ENCODE measurements at regions not wholly inside any gene's neighbourhood (a gene's known extent, or its start where the extent isn't known, plus 50 kb on each side); places are given as distances from the start of the nearest gene placed in this dataset.
A peak's percentile ranks its signal among the peaks of the same experiment; 100 is the strongest.

- Histone ChIP-seq H3K27ac (no peak overlapping the region), H3K9me3 (peaks cover 0 to 4% (median 1%) of the 10 kb centered on the region in 4 donors), H3K36me3 (no peaks in the 10 kb centered on the region), H3K4me3 (no peak overlapping the region), H3K27me3 (peaks cover 0 to 10% (median 0%) of the 10 kb centered on the region in 3 donors), H3K4me1 (peaks cover 0 to 12% (median 6%) of the 10 kb centered on the region in 4 donors)
- DNase-seq, result no peak
- WGBS, 2 donors, result 75 to 83% methylated on average over 4 of the region's 4 CpGs
- intact Hi-C loops (cut with DNase I), result loop anchor here (2.0 kb wide), 1 partner anchor 105 kb away; no protein-coding TSS in a partner anchor
- TF ChIP-seq, protein P1, sequence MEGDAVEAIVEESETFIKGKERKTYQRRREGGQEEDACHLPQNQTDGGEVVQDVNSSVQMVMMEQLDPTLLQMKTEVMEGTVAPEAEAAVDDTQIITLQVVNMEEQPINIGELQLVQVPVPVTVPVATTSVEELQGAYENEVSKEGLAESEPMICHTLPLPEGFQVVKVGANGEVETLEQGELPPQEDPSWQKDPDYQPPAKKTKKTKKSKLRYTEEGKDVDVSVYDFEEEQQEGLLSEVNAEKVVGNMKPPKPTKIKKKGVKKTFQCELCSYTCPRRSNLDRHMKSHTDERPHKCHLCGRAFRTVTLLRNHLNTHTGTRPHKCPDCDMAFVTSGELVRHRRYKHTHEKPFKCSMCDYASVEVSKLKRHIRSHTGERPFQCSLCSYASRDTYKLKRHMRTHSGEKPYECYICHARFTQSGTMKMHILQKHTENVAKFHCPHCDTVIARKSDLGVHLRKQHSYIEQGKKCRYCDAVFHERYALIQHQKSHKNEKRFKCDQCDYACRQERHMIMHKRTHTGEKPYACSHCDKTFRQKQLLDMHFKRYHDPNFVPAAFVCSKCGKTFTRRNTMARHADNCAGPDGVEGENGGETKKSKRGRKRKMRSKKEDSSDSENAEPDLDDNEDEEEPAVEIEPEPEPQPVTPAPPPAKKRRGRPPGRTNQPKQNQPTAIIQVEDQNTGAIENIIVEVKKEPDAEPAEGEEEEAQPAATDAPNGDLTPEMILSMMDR (IDR thresholded peaks at IDR 0.05), result no peak
- no peak for TF ChIP-seq EP300 (IDR thresholded peaks at IDR 0.05)
- TF ChIP-seq POLR2AphosphoS5 (IDR thresholded peaks at IDR 0.05), result no peak
Observed at GRCh38 chr17:34201767-34202166, 53.3 kb upstream of the CCL2 start.

DNA sequence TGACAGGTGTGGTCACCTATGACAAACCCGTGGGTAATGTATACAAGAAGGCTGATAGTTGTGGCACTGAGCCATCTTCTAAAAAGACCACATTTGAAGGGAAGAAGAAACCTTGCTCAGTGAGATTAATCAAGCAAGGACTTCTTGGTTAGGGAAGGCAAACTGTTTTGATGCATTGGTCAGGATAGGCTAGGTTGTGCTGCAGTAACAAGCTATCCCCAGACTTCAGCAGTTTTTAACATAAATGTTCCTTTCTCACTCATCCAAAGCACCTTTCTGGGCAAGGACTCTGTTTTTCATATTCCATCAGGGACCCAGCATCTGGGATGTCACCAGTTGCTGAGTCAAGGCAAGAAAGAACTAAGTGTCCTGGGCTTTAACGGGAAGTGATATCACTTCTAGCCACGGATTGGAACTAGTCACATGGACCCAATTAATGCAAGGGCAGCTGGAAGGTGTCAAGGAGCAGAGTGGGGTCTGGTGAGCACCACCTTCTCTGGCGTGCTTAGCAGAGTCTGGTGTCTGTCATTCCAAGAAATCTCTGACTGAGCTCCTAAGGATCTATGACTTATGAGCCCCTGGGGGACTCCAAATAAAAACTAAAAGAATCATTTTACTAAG, 52.0 kb upstream of the CCL2 start:
- Histone ChIP-seq H3K4me3 (no peak overlapping the region), H3K27me3 (no peaks in the 10 kb centered on the region), H3K27ac (no peak overlapping the region), H3K4me1 (peaks cover 0 to 14% (median 6%) of the 10 kb centered on the region in 4 donors), H3K9me3 (peaks cover 0 to 2% (median 0%) of the 10 kb centered on the region in 4 donors), H3K36me3 (no peaks in the 10 kb centered on the region)
- no peak for DNase-seq
- TF ChIP-seq POLR2AphosphoS5 (IDR thresholded peaks at IDR 0.05), result peak in 3 of 4 donors; percentile 44 to 66 (median 47)
- TF ChIP-seq, protein P1 (IDR thresholded peaks at IDR 0.05), result no peak
- TF ChIP-seq POLR2A (IDR thresholded peaks at IDR 0.05), result no peak
- TF ChIP-seq EP300 (IDR thresholded peaks at IDR 0.05), result peak in 2 of 4 donors; percentile 40 to 62
- intact Hi-C loops (cut with DNase I), result no loop called here
- 51 to 73% methylated on average over 4 of the region's 4 CpGs for WGBS, 2 donors

DNA sequence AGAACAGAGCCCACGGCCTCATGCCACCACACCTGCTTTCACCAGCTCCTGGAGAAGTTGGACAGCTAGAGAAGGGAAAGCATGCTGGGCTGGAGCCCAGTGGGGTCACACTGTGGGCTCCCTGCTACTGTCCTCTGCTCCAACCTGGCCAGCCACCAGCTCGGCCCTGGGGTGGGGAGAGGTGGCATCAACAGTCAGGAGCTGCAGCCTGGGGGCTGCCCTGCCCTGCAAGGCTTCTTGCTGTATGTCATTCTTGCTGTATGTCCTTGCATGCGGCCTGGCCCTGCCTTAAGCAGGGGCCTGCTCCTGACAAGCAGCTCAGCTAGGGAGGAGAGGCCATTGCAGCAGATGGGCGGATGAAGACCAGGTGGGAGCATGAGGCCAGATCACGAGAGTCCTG, 50.7 kb upstream of the CCL2 start:
- TF ChIP-seq POLR2AphosphoS5 (IDR thresholded peaks at IDR 0.05) (no peak), POLR2A (IDR thresholded peaks at IDR 0.05) (no peak), EP300 (IDR thresholded peaks at IDR 0.05) (no peak)
- TF ChIP-seq, protein P1 (IDR thresholded peaks at IDR 0.05), result no peak
- 73 to 86% methylated on average over 5 of the region's 5 CpGs for WGBS, 2 donors
- Histone ChIP-seq H3K36me3 (no peaks in the 10 kb centered on the region), H3K27me3 (no peaks in the 10 kb centered on the region), H3K4me3 (no peak overlapping the region), H3K27ac (no peak overlapping the region), H3K4me1 (peaks cover 0 to 14% (median 6%) of the 10 kb centered on the region in 4 donors), H3K9me3 (peaks cover 0 to 2% (median 0%) of the 10 kb centered on the region in 4 donors)
- intact Hi-C loops (cut with DNase I), result no loop called here
- no peak for DNase-seq

Small RNA genes in the stretch of these regions (small RNA-seq; reads per million reads assigned to genes)
- 0 reads per million in 3 donors for gene RNA5SP438
